Cardiac muscle cell (in vitro differentiated cells and primary cell): ENCODE measurements at regions not wholly inside any gene's neighbourhood (a gene's known extent, or its start where the extent isn't known, plus 50 kb on each side); places are given as distances from the start of the nearest gene placed in this dataset.

Source experiments
- DNase-seq, 2 donors: peaks; one replicate each; pipeline versions ENCODE4 v3.0.0 to v3.0.0-alpha.2; 2010 to 2017; ENCODE audit warnings: low read depth in 1 of 2, low spot score in 1 of 2
- H3K27ac ChIP-seq: fragments of 200-600 bp; sonication (generic); 2 replicates; pipeline ENCODE4 v1.5.1; 2016
- H3K27me3 ChIP-seq: fragments of 200-600 bp; sonication (generic); 2 replicates; pipeline ENCODE4 v1.6.0; 2016; ENCODE audit warnings: control low read depth
- H3K36me3 ChIP-seq: fragments of 200-600 bp; sonication (generic); 2 replicates; pipeline ENCODE4 v1.5.1; 2016; ENCODE audit warnings: control low read depth
- H3K4me1 ChIP-seq: fragments of 200-600 bp; sonication (generic); 2 replicates; pipeline ENCODE4 v1.8.1; 2017; ENCODE audit warnings: low read depth, mild to moderate bottlenecking, mixed run types
- H3K4me3 ChIP-seq: fragments of 200-600 bp; sonication (generic); 2 replicates; pipeline ENCODE4 v1.5.1; 2016; ENCODE audit warnings: mild to moderate bottlenecking
- H3K9me3 ChIP-seq: fragments of 200-600 bp; sonication (generic); 2 replicates; pipeline ENCODE4 v1.5.1; 2017; ENCODE audit warnings: low read depth, mild to moderate bottlenecking, control low read depth
- CTCF ChIP-seq: IDR thresholded peaks from 2 replicates; pipeline ENCODE4 v1.5.1; 2012; ENCODE audit warnings: low read depth, mild to moderate bottlenecking, low read length

DNA sequence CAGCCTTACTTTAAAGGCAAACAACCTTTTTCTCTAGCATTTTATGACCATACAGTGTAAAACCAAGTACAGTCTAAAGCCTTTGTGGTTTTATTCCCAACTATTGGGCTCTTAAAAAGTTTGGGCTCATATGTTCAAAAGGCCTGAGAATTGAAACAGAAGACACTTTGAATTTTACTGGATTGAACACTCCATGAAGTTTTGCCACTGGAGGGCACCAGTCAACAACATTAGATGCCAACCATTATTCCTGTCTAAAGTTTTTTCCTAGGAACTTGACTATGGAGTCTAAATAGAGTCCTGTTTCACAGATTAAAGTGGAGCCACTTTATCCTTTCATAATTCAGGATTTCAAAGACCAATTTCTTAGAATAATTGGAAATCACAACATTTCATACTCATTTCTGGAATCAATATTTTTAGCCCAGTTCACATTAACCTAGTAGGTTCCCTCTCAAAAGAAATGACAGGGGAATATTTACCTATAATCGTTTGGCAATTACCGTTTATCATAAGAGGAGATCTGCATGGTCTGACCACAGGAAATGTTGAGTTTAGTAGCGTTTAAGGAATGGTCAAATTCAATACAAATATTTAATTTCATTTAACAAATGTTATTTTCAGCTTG, 244.1 kb upstream of the PDZRN3 start:
- H3K9me3 ChIP-seq, result no peaks in the 10 kb centered on the region
- H3K4me1 ChIP-seq, result peaks cover 6% of the 10 kb centered on the region
- no peaks in the 10 kb centered on the region for H3K36me3 ChIP-seq
- peak; percentile 57 for DNase-seq
- H3K4me3 ChIP-seq, result no peak overlapping the region
- H3K27ac ChIP-seq, result no peak overlapping the region
- no peaks in the 10 kb centered on the region for H3K27me3 ChIP-seq
- peak; percentile 60 for TF ChIP-seq CTCF

- Histone ChIP-seq H3K36me3 (no peaks in the 10 kb centered on the region), H3K27me3 (no peaks in the 10 kb centered on the region), H3K4me1 (peaks cover 6% of the 10 kb centered on the region), H3K4me3 (no peak overlapping the region), H3K9me3 (no peaks in the 10 kb centered on the region), H3K27ac (no peak overlapping the region)
- DNase-seq, result no peak
- TF ChIP-seq CTCF, result no peak
These were observed 242.8 kb upstream of the PDZRN3 start for GRCh38 chr3:73867524-73867923.

- Histone ChIP-seq H3K4me3 (no peak overlapping the region), H3K36me3 (no peaks in the 10 kb centered on the region), H3K27ac (no peak overlapping the region), H3K9me3 (no peaks in the 10 kb centered on the region), H3K27me3 (no peaks in the 10 kb centered on the region), H3K4me1 (peaks cover 6% of the 10 kb centered on the region)
- DNase-seq, result no peak
- no peak for TF ChIP-seq CTCF
These were observed 242.1 kb upstream of the PDZRN3 start for GRCh38 chr3:73866846-73867245.

DNA sequence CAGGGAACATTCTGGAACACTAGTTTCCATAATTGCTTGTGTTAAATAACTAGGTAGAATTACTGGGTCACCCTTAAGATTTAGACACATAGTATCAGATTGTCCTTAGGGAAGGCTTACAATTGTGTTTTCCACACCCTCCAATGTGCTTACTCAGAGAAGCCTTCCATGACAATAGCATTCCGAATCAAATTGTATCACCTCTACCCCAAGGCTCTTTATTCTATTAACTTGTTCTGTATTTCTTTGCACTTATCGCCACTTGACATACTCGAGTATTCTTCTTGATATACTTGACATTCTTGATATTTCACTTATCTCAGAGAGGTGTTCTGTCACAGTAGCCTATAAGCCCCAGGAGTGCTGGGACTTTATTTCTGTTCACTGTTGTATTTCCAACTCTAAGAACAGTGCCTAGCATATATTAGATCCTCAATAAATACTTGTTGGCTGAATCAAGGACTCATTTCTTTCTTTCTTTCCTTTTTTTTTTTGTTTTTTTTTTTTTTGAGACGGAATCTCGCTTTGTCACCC, 238.9 kb upstream of the PDZRN3 start:
- no peaks in the 10 kb centered on the region for H3K9me3 ChIP-seq
- no peaks in the 10 kb centered on the region for H3K27me3 ChIP-seq
- H3K27ac ChIP-seq, result no peak overlapping the region
- peaks cover 6% of the 10 kb centered on the region for H3K4me1 ChIP-seq
- H3K36me3 ChIP-seq, result no peaks in the 10 kb centered on the region
- TF ChIP-seq CTCF, result no peak
- H3K4me3 ChIP-seq, result no peak overlapping the region
- DNase-seq, result peak in 1 of 2 donors; percentile 63

DNA sequence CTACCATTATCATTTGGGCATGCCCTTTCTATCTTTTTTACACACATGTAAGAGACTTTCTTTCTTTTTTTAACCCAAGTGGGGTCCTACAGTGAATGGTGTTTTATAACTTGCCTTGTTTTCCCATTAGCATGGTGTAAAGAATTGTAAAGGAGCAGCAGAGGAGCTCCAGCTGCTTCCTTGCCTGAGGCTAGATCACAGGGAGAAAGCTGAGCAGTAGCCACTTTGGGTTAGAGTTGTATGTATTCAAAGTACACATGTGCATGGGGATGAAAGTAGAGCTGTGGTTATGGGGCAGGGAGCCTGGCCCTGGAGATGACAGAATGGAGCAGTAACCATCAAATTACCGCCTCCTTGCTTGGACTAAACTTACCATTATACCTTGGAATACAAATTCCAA, 231.1 kb upstream of the PDZRN3 start:
- no peak for DNase-seq

More for the DNA sequence above, 231.1 kb upstream of the PDZRN3 start:
- no peaks in the 10 kb centered on the region for H3K9me3 ChIP-seq
- no peak overlapping the region for H3K27ac ChIP-seq
- H3K27me3 ChIP-seq, result no peaks in the 10 kb centered on the region
- no peak for TF ChIP-seq CTCF
- H3K36me3 ChIP-seq, result no peaks in the 10 kb centered on the region
- H3K4me1 ChIP-seq, result no peaks in the 10 kb centered on the region
- no peak overlapping the region for H3K4me3 ChIP-seq
